GM23248 (cell line): ENCODE measurements at regions not wholly inside any gene's neighbourhood (a gene's known extent, or its start where the extent isn't known, plus 50 kb on each side); places are given as distances from the start of the nearest gene placed in this dataset.

Experiments
- DNase-seq: peaks from one replicate; pipeline ENCODE4 v3.0.0-alpha.2; 2015
- H2AFZ ChIP-seq: fragments of 200-600 bp; sonication (generic); 2 replicates; pipeline ENCODE4 v1.6.1; 2016; ENCODE audit warnings: antibody characterized with exemption
- H3F3A ChIP-seq: fragments of 200-600 bp; sonication (generic); 2 replicates; pipeline ENCODE4 v1.6.1; 2016; ENCODE audit warnings: mild to moderate bottlenecking, antibody characterized with exemption, mixed run types; ENCODE audit not compliant: insufficient read depth
- H3K27ac ChIP-seq: fragments of 200-600 bp; sonication (generic); 2 replicates; pipeline ENCODE4 v1.5.1; 2016; ENCODE audit warnings: mild to moderate bottlenecking
- H3K27me3 ChIP-seq: fragments of 200-600 bp; sonication (generic); replicated peaks from 2 replicates; pipeline ENCODE4 v1.6.1; 2016; ENCODE audit warnings: mild to moderate bottlenecking; ENCODE audit not compliant: insufficient read depth
- H3K36me3 ChIP-seq: fragments of 200-600 bp; sonication (generic); 2 replicates; pipeline ENCODE4 v1.6.1; 2016; ENCODE audit warnings: low read depth, mild to moderate bottlenecking
- H3K4me1 ChIP-seq: fragments of 200-600 bp; sonication (generic); 2 replicates; pipeline ENCODE4 v1.6.1; 2016; ENCODE audit warnings: mild to moderate bottlenecking; ENCODE audit not compliant: insufficient read depth
- H3K4me2 ChIP-seq: fragments of 200-600 bp; sonication (generic); one replicate; pipeline ENCODE4 v1.6.1; 2016; ENCODE audit warnings: mild to moderate bottlenecking; ENCODE audit not compliant: unreplicated experiment
- H3K4me3 ChIP-seq: fragments of 200-600 bp; sonication (generic); 2 replicates; pipeline ENCODE4 v1.5.1; 2016; ENCODE audit warnings: mild to moderate bottlenecking
- H3K79me2 ChIP-seq: fragments of 200-600 bp; sonication (generic); 2 replicates; pipeline ENCODE4 v1.6.1; 2016; ENCODE audit warnings: mild to moderate bottlenecking; ENCODE audit not compliant: insufficient read depth
- H3K9ac ChIP-seq: fragments of 200-600 bp; sonication (generic); 2 replicates; pipeline ENCODE4 v1.6.1; 2016; ENCODE audit warnings: mild to moderate bottlenecking
- H3K9me2 ChIP-seq: fragments of 200-600 bp; sonication (generic); 2 replicates; pipeline ENCODE4 v1.6.1; 2016; ENCODE audit warnings: mixed run types, mild to moderate bottlenecking, moderate library complexity; ENCODE audit not compliant: insufficient read depth
- H3K9me3 ChIP-seq: fragments of 200-600 bp; sonication (generic); one replicate; pipeline ENCODE4 v1.6.1; 2017; ENCODE audit warnings: low read depth
- H4K20me1 ChIP-seq: fragments of 200-600 bp; sonication (generic); 2 replicates; pipeline ENCODE4 v1.6.0; 2016; ENCODE audit not compliant: insufficient read depth
- EZH2 ChIP-seq: fragments of 200-600 bp; sonication (generic); IDR thresholded peaks from 2 replicates; pipeline ENCODE4 v1.6.1; 2018; ENCODE audit warnings: antibody characterized with exemption, mild to moderate bottlenecking; ENCODE audit not compliant: insufficient read depth, poor library complexity, severe bottlenecking
- EZH2phosphoT487 ChIP-seq: fragments of 200-600 bp; sonication (generic); IDR thresholded peaks from 2 replicates; pipeline ENCODE4 v1.6.1; 2018; ENCODE audit warnings: antibody characterized with exemption, moderate library complexity, mild to moderate bottlenecking, low read depth; ENCODE audit not compliant: insufficient read depth
- WGBS, 2 experiments: methylation state at CpG; one replicate each; pipeline ENCODE4 v1.1.6; 2015 to 2017; ENCODE audit warnings: low lambda C conversion rate in 2 of 2, low coverage in 1 of 2; ENCODE audit errors: missing lambda C conversion rate in 2 of 2; 5-methylcytosine and 5-hydroxymethylcytosine counted together
- in situ Hi-C: fragments of 300-500 bp; cut with MboI; formaldehyde crosslinking; loops from 2 replicates; pipeline ENCODE4 v1.15.0; 2020

DNA sequence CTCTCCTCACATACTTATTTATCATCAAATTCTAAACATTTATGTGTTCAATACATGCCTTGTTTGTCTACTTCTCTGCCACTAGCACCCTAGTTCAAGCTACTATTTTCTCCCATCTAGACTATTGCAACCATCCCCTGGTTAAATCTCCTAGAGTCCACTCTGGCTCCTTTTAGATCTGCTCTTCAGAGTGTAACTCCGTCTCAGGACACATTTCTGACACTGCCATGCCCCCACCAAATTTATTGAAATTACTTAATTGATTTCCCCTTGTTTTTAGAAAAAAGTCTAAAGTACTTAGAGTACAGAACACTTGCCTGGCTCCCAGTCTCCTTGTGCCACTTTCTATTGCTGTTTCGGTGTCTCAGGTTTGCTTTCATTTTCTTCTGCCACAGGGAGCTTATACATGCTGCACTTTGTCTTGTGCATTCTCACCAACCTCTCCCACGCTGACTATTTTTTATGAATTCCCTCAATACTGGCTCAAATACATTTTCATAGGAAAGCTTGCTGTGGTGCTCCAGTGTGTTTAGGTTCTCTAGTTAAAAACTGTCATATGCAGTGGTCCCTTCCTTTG lies 792.3 kb downstream of the DIPK2A start:
- in situ Hi-C loops, result no loop called here
- Histone ChIP-seq H3F3A (no peaks in the 10 kb centered on the region), H3K4me3 (no peak overlapping the region), H3K9ac (no peak overlapping the region), H3K4me1 (no peaks in the 10 kb centered on the region), H3K27me3 (no peaks in the 10 kb centered on the region), H2AFZ (no peak overlapping the region), H3K36me3 (no peaks in the 10 kb centered on the region), H3K79me2 (no peaks in the 10 kb centered on the region), H4K20me1 (no peaks in the 10 kb centered on the region), H3K9me3 (no peaks in the 10 kb centered on the region), H3K9me2 (no peaks in the 10 kb centered on the region), H3K4me2 (no peak overlapping the region), H3K27ac (no peak overlapping the region)
- WGBS, 2 experiments, result 59 to 77% methylated on average over 3 of the region's 3 CpGs
- DNase-seq, result no peak
- TF ChIP-seq EZH2phosphoT487 (no peak), EZH2 (no peak)

DNA sequence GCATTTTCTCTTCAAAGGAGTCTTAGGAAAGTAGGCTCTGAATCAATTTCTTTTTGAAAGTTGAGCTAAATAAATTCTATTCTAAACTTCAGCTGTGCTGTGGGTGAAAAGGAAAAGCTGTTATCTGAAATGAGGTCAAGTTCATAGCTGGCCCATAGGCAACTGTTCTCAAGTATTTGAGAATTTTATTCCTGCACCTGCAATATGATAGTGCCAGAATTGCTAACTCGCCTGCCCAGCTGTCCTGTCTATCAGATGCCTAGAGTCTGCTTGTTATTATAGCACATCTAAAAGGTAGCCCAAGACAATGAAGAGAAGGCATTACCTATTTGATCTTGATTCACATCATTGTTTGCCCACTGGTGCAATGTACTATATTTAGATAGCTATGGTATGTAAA lies 798.7 kb downstream of the DIPK2A start:
- TF ChIP-seq EZH2phosphoT487 (no peak), EZH2 (no peak)
- H3K27ac ChIP-seq, result no peak overlapping the region
- H4K20me1 ChIP-seq, result no peaks in the 10 kb centered on the region
- no peak overlapping the region for H3K9ac ChIP-seq
- no peak overlapping the region for H2AFZ ChIP-seq
- peaks cover 14% of the 10 kb centered on the region for H3K4me1 ChIP-seq
- no peak overlapping the region for H3K4me3 ChIP-seq
- no peaks in the 10 kb centered on the region for H3K9me3 ChIP-seq
- DNase-seq, result no peak
- no peaks in the 10 kb centered on the region for H3K9me2 ChIP-seq
- no peaks in the 10 kb centered on the region for H3K27me3 ChIP-seq
- no peak overlapping the region for H3K4me2 ChIP-seq
- no peaks in the 10 kb centered on the region for H3K79me2 ChIP-seq
- in situ Hi-C loops, result no loop called here
- H3K36me3 ChIP-seq, result no peaks in the 10 kb centered on the region
- H3F3A ChIP-seq, result peaks cover 17% of the 10 kb centered on the region; the same call in 1 of the 2 replicates
- 79 to 94% methylated on average over 1 of the region's 1 CpG for WGBS, 2 experiments

DNA sequence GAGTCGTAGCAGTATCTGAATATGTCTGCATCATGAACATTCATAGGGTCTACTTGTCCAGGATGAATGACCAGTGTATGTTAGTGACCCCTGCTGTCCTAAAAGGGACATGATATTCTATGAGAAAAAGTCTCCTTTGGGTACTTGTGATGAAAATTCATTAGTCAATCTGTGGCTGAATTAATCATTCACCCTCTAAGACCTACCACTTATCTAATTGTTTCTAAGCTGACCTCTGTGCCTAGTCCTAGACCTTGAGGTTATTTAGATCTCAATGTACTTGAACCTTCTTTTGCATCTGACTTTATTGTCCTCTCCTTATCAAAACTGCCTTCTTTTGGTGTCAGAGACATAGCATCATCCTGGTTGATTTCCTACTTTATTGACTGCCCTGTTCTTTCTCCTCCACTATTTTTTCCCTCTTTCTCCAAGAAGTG lies 799.3 kb downstream of the DIPK2A start:
- H3K4me2 ChIP-seq, result peak overlapping the region; percentile 75

DNA sequence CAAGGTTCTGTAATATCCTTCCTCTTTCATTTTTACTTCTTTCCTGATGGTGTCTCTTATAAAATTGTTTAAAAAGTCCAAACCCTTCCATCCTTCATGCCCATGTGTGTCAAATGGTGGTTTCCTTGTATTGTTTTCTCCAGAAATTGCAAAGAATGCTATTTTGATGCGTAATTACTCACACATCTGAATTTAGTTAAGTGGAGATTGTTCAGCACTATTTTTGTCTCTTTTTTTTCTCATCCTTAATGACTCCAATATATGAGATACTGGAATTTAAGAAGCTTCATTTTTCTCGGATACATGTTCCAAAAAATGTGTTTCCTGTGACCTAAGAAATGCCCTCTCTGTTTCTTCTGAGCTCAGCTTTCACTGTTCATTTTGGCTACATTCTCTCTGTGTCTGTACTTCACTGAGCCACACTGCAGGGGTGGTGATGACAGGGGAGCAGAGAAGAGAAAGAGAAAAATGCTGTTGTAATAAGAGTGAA lies 799.8 kb downstream of the DIPK2A start:
- Histone ChIP-seq H3K4me2 (peak overlapping the region; percentile 75), H3K4me1 (peaks cover 14% of the 10 kb centered on the region), H3K9me3 (no peaks in the 10 kb centered on the region), H4K20me1 (no peaks in the 10 kb centered on the region), H3K36me3 (no peaks in the 10 kb centered on the region), H2AFZ (peak overlapping the region; percentile 14; the same call in 1 of the 2 replicates), H3K27ac (0 out of 2 replicates have a peak overlapping the region, but pooled peaks have one; percentile 1), H3K9me2 (no peaks in the 10 kb centered on the region), H3F3A (peaks cover 17% of the 10 kb centered on the region; the same call in 1 of the 2 replicates), H3K9ac (no peak overlapping the region), H3K27me3 (no peaks in the 10 kb centered on the region), H3K4me3 (0 out of 2 replicates have a peak overlapping the region, but pooled peaks have one; percentile 3), H3K79me2 (no peaks in the 10 kb centered on the region)
- WGBS, 2 experiments, result 0 to 3% methylated on average over 2 of the region's 2 CpGs
- TF ChIP-seq EZH2 (no peak), EZH2phosphoT487 (no peak)
- DNase-seq, result peak; percentile 54
- in situ Hi-C loops, result no loop called here

More for the DNA sequence above, 799.3 kb downstream of the DIPK2A start:
- Histone ChIP-seq H3F3A (peaks cover 17% of the 10 kb centered on the region; the same call in 1 of the 2 replicates), H3K27me3 (no peaks in the 10 kb centered on the region), H3K36me3 (no peaks in the 10 kb centered on the region), H4K20me1 (no peaks in the 10 kb centered on the region), H3K9ac (no peak overlapping the region), H3K9me3 (no peaks in the 10 kb centered on the region), H2AFZ (no peak overlapping the region; the same call in 1 of the 2 replicates), H3K79me2 (no peaks in the 10 kb centered on the region), H3K4me1 (peaks cover 14% of the 10 kb centered on the region), H3K27ac (0 out of 2 replicates have a peak overlapping the region, but pooled peaks have one; percentile 1), H3K9me2 (no peaks in the 10 kb centered on the region), H3K4me3 (no peak overlapping the region)
- TF ChIP-seq EZH2phosphoT487, result no peak
- no peak for TF ChIP-seq EZH2
- in situ Hi-C loops, result no loop called here
- peak; percentile 59 for DNase-seq
- 89 to 100% methylated on average over 1 of the region's 1 CpG for WGBS, 2 experiments

GRCh38 chr3:144772372-144772771 lies 800.7 kb downstream of the DIPK2A start:
- no peaks in the 10 kb centered on the region for H3K9me2 ChIP-seq
- H3K4me3 ChIP-seq, result no peak overlapping the region
- H3K27ac ChIP-seq, result no peak overlapping the region
- TF ChIP-seq EZH2, result no peak
- peaks cover 14% of the 10 kb centered on the region for H3K4me1 ChIP-seq
- H3K79me2 ChIP-seq, result no peaks in the 10 kb centered on the region
- no peak overlapping the region for H2AFZ ChIP-seq
- peaks cover 17% of the 10 kb centered on the region; the same call in 1 of the 2 replicates for H3F3A ChIP-seq
- 87 to 89% methylated on average over 3 of the region's 3 CpGs for WGBS, 2 experiments
- no peak overlapping the region for H3K9ac ChIP-seq
- DNase-seq, result no peak
- in situ Hi-C loops, result no loop called here
- H4K20me1 ChIP-seq, result no peaks in the 10 kb centered on the region
- no peaks in the 10 kb centered on the region for H3K27me3 ChIP-seq
- no peak overlapping the region for H3K4me2 ChIP-seq
- no peaks in the 10 kb centered on the region for H3K36me3 ChIP-seq
- no peaks in the 10 kb centered on the region for H3K9me3 ChIP-seq
